Effector memory CD4-positive, alpha-beta T cell (primary cell): ENCODE measurements at regions not wholly inside any gene's neighbourhood (a gene's known extent, or its start where the extent isn't known, plus 50 kb on each side); places are given as distances from the start of the nearest gene placed in this dataset.

ENCODE experiments used
- DNase-seq, 3 donors: peaks; one replicate each; pipeline ENCODE4 v3.0.0-alpha.2; 2020
- H3K27ac ChIP-seq: 2 replicates; pipeline ENCODE4 v1.7.0; 2013; ENCODE audit warnings: mild to moderate bottlenecking, low read length, moderate library complexity; ENCODE audit not compliant: insufficient read depth, poor library complexity, severe bottlenecking
- H3K27me3 ChIP-seq: replicated peaks from 2 replicates; pipeline ENCODE4 v1.7.0; 2013; ENCODE audit warnings: mild to moderate bottlenecking, low read length; ENCODE audit not compliant: insufficient read depth, control insufficient read depth, poor library complexity, severe bottlenecking
- H3K36me3 ChIP-seq: 2 replicates; pipeline ENCODE4 v1.7.0; 2013; ENCODE audit warnings: mild to moderate bottlenecking, low read length, moderate library complexity; ENCODE audit not compliant: control insufficient read depth, insufficient read depth
- H3K4me1 ChIP-seq: 2 replicates; pipeline ENCODE4 v1.7.0; 2013; ENCODE audit warnings: low read length, mild to moderate bottlenecking; ENCODE audit not compliant: control insufficient read depth, insufficient read depth, poor library complexity, severe bottlenecking
- H3K4me3 ChIP-seq: 2 replicates; pipeline ENCODE4 v1.7.0; 2013; ENCODE audit warnings: low read length, low read depth, mild to moderate bottlenecking; ENCODE audit not compliant: insufficient read depth, poor library complexity, severe bottlenecking
- H3K9me3 ChIP-seq: 2 replicates; pipeline ENCODE4 v1.7.0; 2013; ENCODE audit warnings: mild to moderate bottlenecking, low read length, moderate library complexity; ENCODE audit not compliant: control insufficient read depth

DNA sequence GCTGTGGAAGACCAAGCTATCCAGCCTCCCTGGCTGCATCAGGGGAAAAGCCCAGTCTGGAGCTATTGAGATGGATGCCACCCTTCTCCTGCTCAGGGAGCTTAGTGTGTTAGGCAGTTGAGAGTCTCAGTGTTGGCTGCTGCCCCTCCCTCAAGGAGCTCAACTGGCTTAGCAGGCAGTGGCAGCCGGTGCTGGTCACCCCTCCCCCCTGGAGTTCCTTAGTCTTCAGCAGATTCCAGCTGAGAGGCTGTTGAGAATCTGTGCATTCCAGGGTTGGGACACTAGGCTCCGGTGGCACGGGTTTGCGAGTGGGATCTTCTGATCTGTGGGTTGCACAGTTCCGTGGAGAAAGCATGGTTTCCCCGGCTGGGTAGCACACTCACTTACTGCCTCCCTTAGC is 883.8 kb downstream of the NSUN3 start:
- H3K27me3 ChIP-seq: no peaks in the 10 kb centered on the region
- H3K36me3 ChIP-seq: no peaks in the 10 kb centered on the region
- no peak overlapping the region for H3K4me3 ChIP-seq
- no peak for DNase-seq
- H3K9me3 ChIP-seq: no peaks in the 10 kb centered on the region
- no peak overlapping the region for H3K27ac ChIP-seq
- no peaks in the 10 kb centered on the region for H3K4me1 ChIP-seq

DNA sequence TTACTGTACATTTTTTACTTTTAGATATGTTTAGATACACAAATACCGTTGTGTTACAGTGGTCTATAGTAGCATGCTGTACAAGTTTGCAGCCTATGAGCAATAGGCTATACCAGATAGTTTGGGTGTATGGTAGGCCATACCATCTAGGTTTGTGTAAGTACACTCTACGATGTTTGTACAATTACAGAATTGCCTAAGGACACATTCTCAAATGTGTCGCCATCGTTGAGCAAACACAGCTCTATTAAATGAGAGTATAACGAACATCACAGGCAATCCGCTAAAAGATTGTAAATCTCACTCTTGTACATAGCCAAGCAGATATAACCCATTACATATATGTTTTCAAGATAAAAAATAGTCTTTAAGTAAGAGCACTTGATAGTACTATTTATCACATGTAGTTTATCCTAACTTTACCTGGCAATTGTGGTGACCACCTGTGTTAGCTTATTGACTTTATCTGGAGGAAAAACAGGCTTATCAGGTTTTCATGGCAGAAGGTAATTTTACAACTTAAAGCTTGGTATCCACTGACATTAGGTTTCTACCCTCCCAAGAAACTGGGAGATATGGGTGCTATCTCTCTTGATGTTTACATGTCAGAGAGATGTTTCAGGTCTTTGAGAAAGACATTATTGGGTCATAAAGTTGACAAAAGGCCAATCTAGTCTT is 898.7 kb downstream of the NSUN3 start:
- H3K27ac ChIP-seq: no peak overlapping the region
- H3K27me3 ChIP-seq: no peaks in the 10 kb centered on the region
- H3K9me3 ChIP-seq: no peaks in the 10 kb centered on the region
- H3K4me3 ChIP-seq: no peak overlapping the region
- no peaks in the 10 kb centered on the region for H3K4me1 ChIP-seq
- no peak for DNase-seq
- no peaks in the 10 kb centered on the region for H3K36me3 ChIP-seq

GRCh38 chr3:94965867-94966475 is 903.1 kb downstream of the NSUN3 start:
- no peak overlapping the region for H3K4me3 ChIP-seq
- no peaks in the 10 kb centered on the region for H3K27me3 ChIP-seq
- H3K9me3 ChIP-seq: no peaks in the 10 kb centered on the region
- no peaks in the 10 kb centered on the region for H3K4me1 ChIP-seq
- no peak overlapping the region for H3K27ac ChIP-seq
- H3K36me3 ChIP-seq: no peaks in the 10 kb centered on the region
- DNase-seq: no peak

- no peaks in the 10 kb centered on the region for H3K4me1 ChIP-seq
- no peaks in the 10 kb centered on the region for H3K9me3 ChIP-seq
- H3K27me3 ChIP-seq: no peaks in the 10 kb centered on the region
- no peak overlapping the region for H3K4me3 ChIP-seq
- H3K27ac ChIP-seq: no peak overlapping the region
- no peak for DNase-seq
- H3K36me3 ChIP-seq: no peaks in the 10 kb centered on the region
Measured at GRCh38 chr3:94967196-94967595, 904.3 kb downstream of the NSUN3 start.

DNA sequence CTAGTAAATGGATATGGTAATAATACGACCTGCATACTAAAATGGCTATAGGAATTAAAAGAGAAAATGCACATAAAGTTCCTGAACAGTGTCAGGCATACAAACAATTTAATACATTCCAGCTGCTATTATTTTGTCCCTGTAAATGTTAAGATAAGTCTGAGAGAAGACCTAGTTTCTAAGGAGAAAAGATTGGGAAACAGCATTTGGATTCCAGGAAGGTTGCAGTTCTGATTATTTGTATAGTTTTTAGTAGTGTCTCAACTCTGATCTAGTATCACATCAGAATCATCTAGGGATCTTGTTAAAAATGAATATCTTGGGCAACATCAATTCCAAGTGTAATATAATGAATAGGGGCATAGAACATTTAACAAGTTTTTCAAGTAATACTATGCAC is 905.7 kb downstream of the NSUN3 start:
- H3K27ac ChIP-seq: no peak overlapping the region
- H3K4me1 ChIP-seq: no peaks in the 10 kb centered on the region
- no peaks in the 10 kb centered on the region for H3K27me3 ChIP-seq
- H3K4me3 ChIP-seq: no peak overlapping the region
- no peaks in the 10 kb centered on the region for H3K9me3 ChIP-seq
- H3K36me3 ChIP-seq: no peaks in the 10 kb centered on the region
- no peak for DNase-seq

- Histone ChIP-seq H3K36me3 (no peaks in the 10 kb centered on the region), H3K4me1 (no peaks in the 10 kb centered on the region), H3K4me3 (no peak overlapping the region), H3K27me3 (no peaks in the 10 kb centered on the region), H3K9me3 (no peaks in the 10 kb centered on the region), H3K27ac (no peak overlapping the region)
- no peak for DNase-seq
Measured at GRCh38 chr3:94972066-94972465, 909.2 kb downstream of the NSUN3 start.

GRCh38 chr3:94978084-94978483 is 915.2 kb downstream of the NSUN3 start:
- Histone ChIP-seq H3K4me3 (no peak overlapping the region), H3K27me3 (no peaks in the 10 kb centered on the region), H3K36me3 (no peaks in the 10 kb centered on the region), H3K27ac (no peak overlapping the region), H3K4me1 (no peaks in the 10 kb centered on the region), H3K9me3 (no peaks in the 10 kb centered on the region)
- DNase-seq: no peak

GRCh38 chr3:94985778-94986177 is 922.9 kb downstream of the NSUN3 start:
- no peak for DNase-seq
- H3K36me3 ChIP-seq: no peaks in the 10 kb centered on the region
- no peak overlapping the region for H3K4me3 ChIP-seq
- H3K4me1 ChIP-seq: no peaks in the 10 kb centered on the region
- no peaks in the 10 kb centered on the region for H3K27me3 ChIP-seq
- H3K9me3 ChIP-seq: no peaks in the 10 kb centered on the region
- no peak overlapping the region for H3K27ac ChIP-seq

DNA sequence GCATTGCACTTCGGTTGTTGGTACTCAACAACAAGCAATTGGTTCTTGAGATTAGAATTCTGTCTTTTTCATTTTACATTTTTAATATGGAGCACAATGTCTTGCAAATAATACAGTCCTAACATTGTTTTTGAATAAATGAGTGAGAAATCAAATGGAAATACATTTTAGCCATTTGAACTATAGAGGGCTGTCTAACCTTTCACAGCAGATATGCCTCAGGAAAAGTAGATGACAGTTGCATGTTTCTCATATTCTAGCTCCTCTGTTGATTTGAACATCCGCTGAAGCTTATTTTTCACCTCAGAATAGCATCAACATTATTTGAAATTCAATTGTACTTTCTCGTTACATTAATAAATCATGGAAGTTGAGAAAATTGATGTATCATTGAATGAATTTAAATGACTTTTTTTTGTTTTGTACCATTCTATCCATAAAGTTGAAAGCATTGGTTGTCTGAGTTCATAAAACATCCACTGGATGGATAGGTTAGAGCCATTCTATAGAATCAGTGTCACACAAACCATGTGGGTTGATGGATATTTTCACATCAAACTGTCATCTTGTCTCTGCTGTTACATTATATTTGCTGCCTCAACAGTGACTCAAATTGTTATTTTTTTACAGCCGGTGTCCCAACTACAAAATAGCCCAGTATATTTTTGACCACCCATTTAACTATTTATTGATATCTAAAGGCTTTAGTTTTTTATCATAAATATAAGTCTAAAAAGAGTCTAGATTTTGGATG is 928.3 kb downstream of the NSUN3 start:
- no peak overlapping the region for H3K27ac ChIP-seq
- H3K4me3 ChIP-seq: no peak overlapping the region
- H3K27me3 ChIP-seq: no peaks in the 10 kb centered on the region
- H3K4me1 ChIP-seq: no peaks in the 10 kb centered on the region
- DNase-seq: no peak
- H3K9me3 ChIP-seq: no peaks in the 10 kb centered on the region
- H3K36me3 ChIP-seq: no peaks in the 10 kb centered on the region

GRCh38 chr3:94996743-94997142 is 933.9 kb downstream of the NSUN3 start:
- H3K9me3 ChIP-seq: no peaks in the 10 kb centered on the region
- H3K4me3 ChIP-seq: no peak overlapping the region
- DNase-seq: no peak
- H3K27ac ChIP-seq: no peak overlapping the region
- no peaks in the 10 kb centered on the region for H3K27me3 ChIP-seq
- no peaks in the 10 kb centered on the region for H3K36me3 ChIP-seq
- no peaks in the 10 kb centered on the region for H3K4me1 ChIP-seq
